ENCODE measurements at regions not wholly inside any gene's neighbourhood (a gene's known extent, or its start where the extent isn't known, plus 50 kb on each side); places are given as distances from the start of the nearest gene placed in this dataset.

GRCh38 chr20:11375966-11376365, 541.7 kb upstream of the BTBD3 start:
- H2AFZ ChIP-seq (ENCODE audit: low read length), result no peak overlapping the region
- no peaks in the 10 kb centered on the region for H3F3A ChIP-seq (ENCODE audit: insufficient read depth, low read length)
- H3K9ac ChIP-seq (ENCODE audit: low read length), result no peak overlapping the region
- no peak for TF ChIP-seq CTCF (IDR thresholded peaks at IDR 0.05; ENCODE audit: low read length)
- no peak for TF ChIP-seq EZH2phosphoT487 (IDR thresholded peaks at IDR 0.05; ENCODE audit: low read length)
- no peak for TF ChIP-seq EZH2 (optimal IDR thresholded peaks at IDR 0.05; ENCODE audit: low read depth, low read length)
- no peaks in the 10 kb centered on the region for H3K9me2 ChIP-seq (replicated peaks; ENCODE audit: insufficient read depth, low read length)
- H3K9me3 ChIP-seq (replicated peaks; ENCODE audit: insufficient read depth, low read length), result no peaks in the 10 kb centered on the region
- H3K4me1 ChIP-seq (ENCODE audit: low read length), result no peaks in the 10 kb centered on the region
- DNase-seq, result no peak
- no peaks in the 10 kb centered on the region for H3K79me2 ChIP-seq (ENCODE audit: low read length)
- no peaks in the 10 kb centered on the region for H4K20me1 ChIP-seq (ENCODE audit: insufficient read depth, low read length)
- no peak overlapping the region for H3K27ac ChIP-seq (ENCODE audit: low read length)
- H3K4me2 ChIP-seq (ENCODE audit: low read depth, low read length), result no peak overlapping the region
- H3K27me3 ChIP-seq (replicated peaks; ENCODE audit: insufficient read depth, low read length), result no peaks in the 10 kb centered on the region
- no peaks in the 10 kb centered on the region for H3K36me3 ChIP-seq (replicated peaks; ENCODE audit: insufficient read depth, low read length)
- no peak overlapping the region for H3K4me3 ChIP-seq (ENCODE audit: low read length)

- Histone ChIP-seq H3K27me3 (replicated peaks; ENCODE audit: insufficient read depth, low read length) (no peaks in the 10 kb centered on the region), H3K9me2 (replicated peaks; ENCODE audit: insufficient read depth, low read length) (no peaks in the 10 kb centered on the region), H4K20me1 (ENCODE audit: insufficient read depth, low read length) (no peaks in the 10 kb centered on the region), H3K79me2 (ENCODE audit: low read length) (no peaks in the 10 kb centered on the region), H3K36me3 (replicated peaks; ENCODE audit: insufficient read depth, low read length) (no peaks in the 10 kb centered on the region), H3K9me3 (replicated peaks; ENCODE audit: insufficient read depth, low read length) (no peaks in the 10 kb centered on the region), H2AFZ (ENCODE audit: low read length) (no peak overlapping the region), H3K4me3 (ENCODE audit: low read length) (no peak overlapping the region), H3K4me2 (ENCODE audit: low read depth, low read length) (no peak overlapping the region), H3K9ac (ENCODE audit: low read length) (no peak overlapping the region), H3K4me1 (ENCODE audit: low read length) (no peaks in the 10 kb centered on the region), H3F3A (ENCODE audit: insufficient read depth, low read length) (no peaks in the 10 kb centered on the region), H3K27ac (ENCODE audit: low read length) (no peak overlapping the region)
- DNase-seq, result no peak
- no peak for TF ChIP-seq CTCF (IDR thresholded peaks at IDR 0.05; ENCODE audit: low read length)
- no peak for TF ChIP-seq EZH2 (optimal IDR thresholded peaks at IDR 0.05; ENCODE audit: low read depth, low read length)
- TF ChIP-seq EZH2phosphoT487 (IDR thresholded peaks at IDR 0.05; ENCODE audit: low read length), result no peak
Observed at GRCh38 chr20:11376420-11376819, 541.3 kb upstream of the BTBD3 start.

- H3K9me3 ChIP-seq (replicated peaks; ENCODE audit: insufficient read depth, low read length), result no peaks in the 10 kb centered on the region
- no peak overlapping the region for H3K9ac ChIP-seq (ENCODE audit: low read length)
- no peaks in the 10 kb centered on the region for H4K20me1 ChIP-seq (ENCODE audit: insufficient read depth, low read length)
- no peak for DNase-seq
- no peak overlapping the region for H3K4me3 ChIP-seq (ENCODE audit: low read length)
- H3F3A ChIP-seq (ENCODE audit: insufficient read depth, low read length), result no peaks in the 10 kb centered on the region
- H3K27me3 ChIP-seq (replicated peaks; ENCODE audit: insufficient read depth, low read length), result no peaks in the 10 kb centered on the region
- TF ChIP-seq EZH2phosphoT487 (IDR thresholded peaks at IDR 0.05; ENCODE audit: low read length), result no peak
- H3K9me2 ChIP-seq (replicated peaks; ENCODE audit: insufficient read depth, low read length), result no peaks in the 10 kb centered on the region
- H2AFZ ChIP-seq (ENCODE audit: low read length), result no peak overlapping the region
- H3K4me1 ChIP-seq (ENCODE audit: low read length), result no peaks in the 10 kb centered on the region
- no peaks in the 10 kb centered on the region for H3K36me3 ChIP-seq (replicated peaks; ENCODE audit: insufficient read depth, low read length)
- H3K27ac ChIP-seq (ENCODE audit: low read length), result no peak overlapping the region
- no peak overlapping the region for H3K4me2 ChIP-seq (ENCODE audit: low read depth, low read length)
- H3K79me2 ChIP-seq (ENCODE audit: low read length), result no peaks in the 10 kb centered on the region
Observed at GRCh38 chr20:11376998-11377397, 540.7 kb upstream of the BTBD3 start.

GRCh38 chr20:11377761-11378160, 539.9 kb upstream of the BTBD3 start:
- no peak overlapping the region for H3K27ac ChIP-seq (ENCODE audit: low read length)
- H3K4me2 ChIP-seq (ENCODE audit: low read depth, low read length), result no peak overlapping the region
- H4K20me1 ChIP-seq (ENCODE audit: insufficient read depth, low read length), result no peaks in the 10 kb centered on the region
- H3K9ac ChIP-seq (ENCODE audit: low read length), result no peak overlapping the region
- no peaks in the 10 kb centered on the region for H3K79me2 ChIP-seq (ENCODE audit: low read length)
- no peak for DNase-seq
- no peaks in the 10 kb centered on the region for H3K9me2 ChIP-seq (replicated peaks; ENCODE audit: insufficient read depth, low read length)
- no peaks in the 10 kb centered on the region for H3K27me3 ChIP-seq (replicated peaks; ENCODE audit: insufficient read depth, low read length)
- no peaks in the 10 kb centered on the region for H3K36me3 ChIP-seq (replicated peaks; ENCODE audit: insufficient read depth, low read length)
- no peaks in the 10 kb centered on the region for H3K9me3 ChIP-seq (replicated peaks; ENCODE audit: insufficient read depth, low read length)
- H3K4me3 ChIP-seq (ENCODE audit: low read length), result no peak overlapping the region
- no peaks in the 10 kb centered on the region for H3K4me1 ChIP-seq (ENCODE audit: low read length)
- no peaks in the 10 kb centered on the region for H3F3A ChIP-seq (ENCODE audit: insufficient read depth, low read length)
- TF ChIP-seq CTCF (IDR thresholded peaks at IDR 0.05; ENCODE audit: low read length) (no peak), EZH2phosphoT487 (IDR thresholded peaks at IDR 0.05; ENCODE audit: low read length) (no peak), EZH2 (optimal IDR thresholded peaks at IDR 0.05; ENCODE audit: low read depth, low read length) (no peak)
- no peak overlapping the region for H2AFZ ChIP-seq (ENCODE audit: low read length)
